A673 (cell line): ENCODE measurements at regions not wholly inside any gene's neighbourhood (a gene's known extent, or its start where the extent isn't known, plus 50 kb on each side); places are given as distances from the start of the nearest gene placed in this dataset.

Experiments used
- BruUV-seq: library from RNA; stranded (reverse); fragments of 400-500 nt; replicated peaks from 2 replicates; lab custom pipeline; 2021; lab: Mats Ljungman, UMichigan
- CTCF ChIA-PET: fragments of 300-600 bp; sonication (Branson Sonifier 250); formaldehyde crosslinking; loops from one replicate; lab custom pipeline; 2022; ENCODE audit warnings: antibody characterized with exemption; lab: Charles Lee
- POLR2A ChIA-PET: fragments of 300-600 bp; sonication (Branson Sonifier 250); formaldehyde crosslinking; loops from one replicate; lab custom pipeline; 2022; ENCODE audit warnings: antibody characterized with exemption; ENCODE audit not compliant: low non-redundant PET; lab: Charles Lee
- DNase-seq: peaks from one replicate; pipeline ENCODE4 v3.0.0-alpha.2; 2015; ENCODE audit warnings: low spot score
- H3K27ac ChIP-seq: fragments of 200-600 bp; sonication (generic); 2 replicates; pipeline ENCODE4 v1.5.1; 2016; ENCODE audit warnings: mixed run types, low read depth, mild to moderate bottlenecking, mixed read lengths, antibody characterized with exemption, low read length; ENCODE audit not compliant: poor library complexity, severe bottlenecking
- H3K27me3 ChIP-seq: fragments of 200-600 bp; sonication (generic); replicated peaks from 2 replicates; pipeline ENCODE4 v1.6.1; 2017; ENCODE audit warnings: mixed run types, low read depth, mild to moderate bottlenecking, mixed read lengths, antibody characterized with exemption, low read length; ENCODE audit not compliant: insufficient read depth, poor library complexity
- H3K36me3 ChIP-seq: fragments of 200-600 bp; sonication (generic); 2 replicates; pipeline ENCODE4 v1.6.1; 2016; ENCODE audit warnings: mixed run types, mild to moderate bottlenecking, mixed read lengths, antibody characterized with exemption, low read length; ENCODE audit not compliant: insufficient read depth, poor library complexity, severe bottlenecking
- H3K4me1 ChIP-seq: fragments of 200-600 bp; sonication (generic); 2 replicates; pipeline ENCODE4 v1.6.1; 2017; ENCODE audit warnings: mixed run types, mild to moderate bottlenecking, mixed read lengths, antibody characterized with exemption, low read length; ENCODE audit not compliant: insufficient read depth, poor library complexity, severe bottlenecking
- H3K4me3 ChIP-seq: fragments of 200-600 bp; sonication (generic); 2 replicates; pipeline ENCODE4 v1.5.1; 2016; ENCODE audit warnings: low read depth, mixed run types, mild to moderate bottlenecking, mixed read lengths, low read length; ENCODE audit not compliant: poor library complexity, severe bottlenecking
- H3K9me3 ChIP-seq: fragments of 200-600 bp; sonication (generic); 2 replicates; pipeline ENCODE4 v1.6.1; 2016; ENCODE audit warnings: mixed run types, low read depth, mild to moderate bottlenecking, mixed read lengths, antibody characterized with exemption, low read length; ENCODE audit not compliant: poor library complexity, severe bottlenecking
- EZH2 ChIP-seq: fragments of 200-600 bp; sonication (generic); IDR thresholded peaks from 2 replicates; pipeline ENCODE4 v1.6.1; 2017; ENCODE audit warnings: borderline replicate concordance, low read depth, mild to moderate bottlenecking, mixed read lengths, antibody characterized with exemption, low read length; ENCODE audit not compliant: poor library complexity, severe bottlenecking
- intact Hi-C: fragments of 100-400 bp; cut with micrococcal nuclease; formaldehyde crosslinking; loops from one replicate; pipeline ENCODE4 v1.10.0; 2022; ENCODE audit not compliant: unreplicated experiment
- TF ChIP-seq, protein P1 (sequence below): fragments of 300-800, 200-600 bp; sonication (generic); conservative IDR thresholded peaks from 2 replicates; pipeline ENCODE4 v1.5.1; 2017; ENCODE audit warnings: low read depth, mild to moderate bottlenecking, antibody characterized with exemption, low read length, moderate library complexity, mixed read lengths

DNA sequence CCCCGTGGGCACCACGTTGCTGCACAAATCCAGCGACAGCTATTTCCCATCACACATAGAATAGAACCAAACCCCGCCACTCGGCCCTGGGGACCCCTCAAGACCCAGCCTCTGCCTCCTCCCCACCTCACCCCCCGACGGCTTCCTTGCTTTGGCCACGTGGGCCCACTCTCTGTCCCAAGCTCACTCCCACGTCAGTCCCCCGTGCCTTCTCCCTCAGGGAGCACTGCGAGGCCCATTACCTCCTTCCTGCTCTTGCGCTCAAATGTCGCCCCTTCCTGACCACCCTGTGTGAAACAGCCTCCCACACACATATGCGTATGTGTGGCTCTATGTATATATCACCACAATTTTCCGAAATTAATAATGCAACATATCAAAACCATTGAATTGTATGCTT, 239.7 kb downstream of the SH3BP4 start:
- Histone ChIP-seq H3K27ac (no peak overlapping the region), H3K4me1 (peaks cover 13% of the 10 kb centered on the region), H3K27me3 (no peaks in the 10 kb centered on the region), H3K9me3 (no peaks in the 10 kb centered on the region), H3K4me3 (peak overlapping the region; percentile 31), H3K36me3 (no peaks in the 10 kb centered on the region)
- ChIA-PET CTCF (no interaction called here), POLR2A (no interaction called here)
- TF ChIP-seq, protein P1, sequence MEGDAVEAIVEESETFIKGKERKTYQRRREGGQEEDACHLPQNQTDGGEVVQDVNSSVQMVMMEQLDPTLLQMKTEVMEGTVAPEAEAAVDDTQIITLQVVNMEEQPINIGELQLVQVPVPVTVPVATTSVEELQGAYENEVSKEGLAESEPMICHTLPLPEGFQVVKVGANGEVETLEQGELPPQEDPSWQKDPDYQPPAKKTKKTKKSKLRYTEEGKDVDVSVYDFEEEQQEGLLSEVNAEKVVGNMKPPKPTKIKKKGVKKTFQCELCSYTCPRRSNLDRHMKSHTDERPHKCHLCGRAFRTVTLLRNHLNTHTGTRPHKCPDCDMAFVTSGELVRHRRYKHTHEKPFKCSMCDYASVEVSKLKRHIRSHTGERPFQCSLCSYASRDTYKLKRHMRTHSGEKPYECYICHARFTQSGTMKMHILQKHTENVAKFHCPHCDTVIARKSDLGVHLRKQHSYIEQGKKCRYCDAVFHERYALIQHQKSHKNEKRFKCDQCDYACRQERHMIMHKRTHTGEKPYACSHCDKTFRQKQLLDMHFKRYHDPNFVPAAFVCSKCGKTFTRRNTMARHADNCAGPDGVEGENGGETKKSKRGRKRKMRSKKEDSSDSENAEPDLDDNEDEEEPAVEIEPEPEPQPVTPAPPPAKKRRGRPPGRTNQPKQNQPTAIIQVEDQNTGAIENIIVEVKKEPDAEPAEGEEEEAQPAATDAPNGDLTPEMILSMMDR, result no peak
- TF ChIP-seq EZH2, result no peak
- intact Hi-C loops, result no loop called here
- DNase-seq, result peak; percentile 53
- no TSS peak for BruUV-seq

- Histone ChIP-seq H3K36me3 (no peaks in the 10 kb centered on the region), H3K4me1 (peaks cover 13% of the 10 kb centered on the region), H3K4me3 (peak overlapping the region; percentile 31), H3K27ac (no peak overlapping the region), H3K27me3 (no peaks in the 10 kb centered on the region), H3K9me3 (no peaks in the 10 kb centered on the region)
- TF ChIP-seq EZH2, result no peak
- TF ChIP-seq, protein P1, result no peak
- CTCF ChIA-PET, result no interaction called here
- peak; percentile 79 for DNase-seq
- POLR2A ChIA-PET, result no interaction called here
- no TSS peak for BruUV-seq
- intact Hi-C loops, result no loop called here
These were observed 240.2 kb downstream of the SH3BP4 start for GRCh38 chr2:235191978-235192377.

GRCh38 chr2:235194351-235194750, 242.5 kb downstream of the SH3BP4 start:
- no peaks in the 10 kb centered on the region for H3K9me3 ChIP-seq
- H3K4me3 ChIP-seq, result no peak overlapping the region
- ChIA-PET POLR2A (no interaction called here), CTCF (no interaction called here)
- intact Hi-C loops, result no loop called here
- TF ChIP-seq, protein P1, result no peak
- TF ChIP-seq EZH2, result no peak
- peaks cover 13% of the 10 kb centered on the region for H3K4me1 ChIP-seq
- no TSS peak for BruUV-seq
- no peaks in the 10 kb centered on the region for H3K36me3 ChIP-seq
- no peak for DNase-seq
- H3K27me3 ChIP-seq, result no peaks in the 10 kb centered on the region
- H3K27ac ChIP-seq, result no peak overlapping the region
